ENCODE measurements at regions not wholly inside any gene's neighbourhood (a gene's known extent, or its start where the extent isn't known, plus 50 kb on each side); places are given as distances from the start of the nearest gene placed in this dataset.

DNA sequence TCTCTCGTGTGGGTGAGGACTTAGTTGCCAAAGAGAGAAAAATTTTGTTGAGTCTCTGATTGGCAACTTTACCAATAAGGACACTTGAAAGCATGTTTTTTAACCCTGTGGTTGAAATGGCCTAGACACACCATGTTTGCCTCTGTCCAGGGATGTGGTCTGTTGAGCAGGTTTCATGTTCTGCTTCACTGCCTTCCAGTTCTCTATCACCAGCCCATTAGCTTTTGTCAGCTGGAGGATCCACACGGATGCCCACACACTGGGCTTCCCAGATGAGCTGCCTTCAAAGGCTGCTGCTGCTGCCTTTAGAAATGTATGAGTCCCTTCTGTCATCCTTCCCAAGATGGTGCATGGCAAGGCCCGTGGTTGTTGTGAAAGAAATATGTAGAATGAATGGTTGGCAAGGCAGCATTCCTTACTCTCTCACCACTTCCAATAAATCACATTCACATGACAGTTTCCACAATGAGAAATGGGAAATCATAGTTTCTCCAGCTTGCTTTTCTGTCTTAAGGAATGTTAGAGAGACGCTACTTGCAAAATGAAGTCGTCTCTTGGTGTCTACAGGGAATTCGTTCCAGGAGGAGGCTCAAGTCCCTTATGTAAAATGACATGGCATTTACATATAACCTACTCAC lies 108.2 kb upstream of the SLC35F3 start:
- TF ChIP-seq CTCF (IDR thresholded peaks at IDR 0.05) (no peak), POLR2A (IDR thresholded peaks at IDR 0.05) (no peak)

All from transverse colon (tissue), 3 donors.